Frontal cortex (tissue), 3 donors: ENCODE measurements at regions not wholly inside any gene's neighbourhood (a gene's known extent, or its start where the extent isn't known, plus 50 kb on each side); places are given as distances from the start of the nearest gene placed in this dataset.

Source experiments
- DNase-seq, 2 donors: peaks; one replicate each; pipeline ENCODE4 v3.0.0; 2012; ENCODE audit warnings: low spot score in 2 of 2
- FAIRE-seq: peaks from 2 replicates; lab custom pipeline; 2012; peaks lifted over from hg19 to GRCh38; lab: Jason Lieb, UNC
- donor health status: control.
- donor health status: control.
- donor health status: control.

- DNase-seq (no peak), FAIRE-seq (no peak)
Measured at GRCh38 chr4:63678358-63678931, 730.8 kb downstream of the TECRL start.

GRCh38 chr4:63670735-63671134 is 738.5 kb downstream of the TECRL start:
- FAIRE-seq: no peak
- no peak for DNase-seq

DNA sequence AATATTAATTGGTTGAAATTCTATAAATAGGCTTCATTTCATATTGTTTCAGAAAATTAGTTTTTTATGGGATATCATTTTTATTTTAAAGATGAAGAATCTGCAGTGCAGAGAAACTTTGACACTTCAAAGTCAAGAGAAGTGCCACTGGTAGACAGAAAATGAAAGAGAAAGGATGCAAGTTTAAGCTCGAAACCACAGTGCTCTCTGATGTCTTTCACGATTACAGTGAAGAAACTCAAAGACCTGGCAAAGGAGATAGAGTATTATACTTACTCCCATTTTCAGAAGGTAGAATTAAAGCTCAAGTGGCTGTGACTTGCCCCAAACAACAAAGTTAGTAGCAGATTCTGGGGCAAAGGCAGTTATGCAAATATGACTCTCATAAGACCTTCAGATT is 745.4 kb downstream of the TECRL start:
- no peak for DNase-seq
- FAIRE-seq: no peak

DNA sequence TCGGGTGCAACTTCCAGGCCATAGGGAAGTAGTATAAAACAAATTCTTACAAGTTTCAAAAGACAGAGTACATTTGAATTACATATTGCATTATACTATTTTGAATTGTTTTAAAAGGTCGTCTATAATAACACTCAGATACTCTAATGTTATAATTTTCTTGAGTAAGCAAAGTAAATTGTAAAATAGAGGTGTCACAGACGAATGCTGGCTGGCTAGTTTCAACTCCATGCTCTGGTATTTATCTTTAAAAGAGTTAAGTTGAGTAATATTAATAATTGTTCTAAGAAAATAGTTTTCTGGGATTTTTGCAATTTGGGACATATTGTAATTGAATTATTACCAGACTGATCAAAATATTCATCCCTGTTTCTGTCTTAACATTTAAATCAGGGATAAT is 764.9 kb downstream of the TECRL start:
- FAIRE-seq (no peak), DNase-seq (no peak)

- DNase-seq (no peak), FAIRE-seq (no peak)
Measured at GRCh38 chr4:63637270-63637669, 772.0 kb downstream of the TECRL start.

GRCh38 chr4:63632858-63633257 is 776.4 kb downstream of the TECRL start:
- FAIRE-seq: no peak
- DNase-seq: no peak

- DNase-seq: no peak
- no peak for FAIRE-seq
Measured at GRCh38 chr4:63620271-63620670, 789.0 kb downstream of the TECRL start.

- DNase-seq: no peak
Measured at GRCh38 chr4:63619771-63620170, 789.5 kb downstream of the TECRL start.

GRCh38 chr4:63618883-63619718 is 790.1 kb downstream of the TECRL start:
- DNase-seq: no peak

More at GRCh38 chr4:63619771-63620170, 789.5 kb downstream of the TECRL start:
- FAIRE-seq: no peak

GRCh38 chr4:63607169-63607872 is 801.9 kb downstream of the TECRL start:
- FAIRE-seq: no peak

More at GRCh38 chr4:63618883-63619718, 790.1 kb downstream of the TECRL start:
- no peak for FAIRE-seq

DNA sequence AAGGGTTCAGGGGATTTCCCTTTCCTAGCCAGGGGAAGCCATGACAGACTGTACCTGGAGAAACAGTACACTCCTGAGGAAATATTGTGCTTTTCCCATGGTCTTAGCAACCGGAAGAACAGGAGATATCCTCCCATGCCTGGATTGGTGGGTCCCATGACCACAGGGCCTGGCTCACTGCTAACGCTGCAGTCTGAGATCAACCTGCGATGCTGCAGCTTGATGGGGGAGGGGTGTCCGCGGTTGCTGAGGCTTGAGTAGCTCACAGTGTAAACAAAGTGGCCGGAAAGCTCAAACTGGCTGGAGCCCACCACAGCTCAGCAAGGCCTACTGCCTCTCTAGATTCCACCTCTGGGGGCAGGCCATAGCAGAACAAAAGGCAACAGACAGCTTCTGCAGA is 819.5 kb downstream of the TECRL start:
- no peak for DNase-seq
- FAIRE-seq: no peak

More at GRCh38 chr4:63607169-63607872, 801.9 kb downstream of the TECRL start:
- no peak for DNase-seq

DNA sequence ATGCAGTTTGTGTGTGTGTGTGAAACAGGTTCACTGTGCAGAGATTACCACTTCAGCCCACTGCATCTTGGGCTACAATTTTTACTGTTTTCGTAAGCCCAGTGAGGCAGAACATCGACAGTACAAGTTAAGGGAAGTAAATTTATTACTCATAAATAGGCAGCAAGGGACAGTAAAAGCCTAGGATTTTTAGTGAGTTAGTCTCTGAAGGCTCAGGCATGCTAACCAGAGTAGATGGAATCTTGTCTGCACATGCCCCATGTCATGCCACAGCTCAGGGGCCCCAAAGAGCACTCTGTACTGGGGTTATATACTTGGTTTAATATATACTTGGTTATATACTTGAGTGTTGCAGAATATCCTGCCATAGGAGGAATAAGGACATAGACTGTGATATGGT is 825.7 kb downstream of the TECRL start:
- DNase-seq: no peak
- FAIRE-seq: no peak

DNA sequence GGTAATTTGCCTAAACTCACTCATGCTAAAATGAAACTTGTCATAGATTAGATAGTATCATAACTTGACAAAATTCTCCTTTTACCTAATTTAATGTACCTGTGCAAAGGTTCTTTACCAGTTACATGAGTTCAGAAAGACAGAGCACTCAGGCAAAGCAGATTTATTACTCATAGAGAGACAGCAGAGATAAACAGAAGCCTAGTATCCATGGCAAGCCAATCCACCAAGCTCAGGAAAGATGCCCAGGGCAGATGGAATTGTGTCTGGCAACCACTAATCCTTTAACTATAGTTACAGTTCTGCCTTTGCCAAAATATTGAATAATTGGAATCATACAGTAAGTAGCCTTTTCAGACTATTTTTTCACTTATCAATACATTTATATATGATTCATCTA is 826.2 kb downstream of the TECRL start:
- FAIRE-seq (no peak), DNase-seq (no peak)

- no peak for FAIRE-seq
- DNase-seq: no peak
Measured at GRCh38 chr4:63580796-63581475, 828.3 kb downstream of the TECRL start.

- no peak for DNase-seq
- FAIRE-seq: no peak
Measured at GRCh38 chr4:63578383-63578782, 830.9 kb downstream of the TECRL start.

DNA sequence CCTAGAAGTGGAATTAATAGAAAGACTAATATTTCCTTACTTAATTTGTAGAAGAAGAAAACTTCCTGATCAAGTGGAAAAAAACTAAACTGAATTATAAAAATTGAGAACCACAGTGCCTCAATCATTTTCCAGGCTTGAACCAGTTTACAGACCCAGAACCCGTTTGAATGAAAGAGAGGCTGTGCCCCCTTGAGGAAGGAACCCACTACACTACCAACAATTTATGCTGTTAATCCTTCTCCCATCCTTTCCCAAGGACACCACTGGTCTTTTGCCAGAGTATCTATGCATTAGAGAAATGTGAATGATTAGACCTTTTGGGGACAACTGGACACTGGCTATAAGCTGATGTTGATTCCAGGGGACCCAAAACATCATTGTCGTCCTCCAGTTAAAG is 842.6 kb downstream of the TECRL start:
- FAIRE-seq: no peak

GRCh38 chr4:63563288-63564014 is 845.8 kb downstream of the TECRL start:
- DNase-seq (no peak), FAIRE-seq (no peak)

More for the DNA sequence above, 842.6 kb downstream of the TECRL start:
- no peak for DNase-seq

GRCh38 chr4:63558709-63559108 is 850.5 kb downstream of the TECRL start:
- DNase-seq: no peak
- no peak for FAIRE-seq

DNA sequence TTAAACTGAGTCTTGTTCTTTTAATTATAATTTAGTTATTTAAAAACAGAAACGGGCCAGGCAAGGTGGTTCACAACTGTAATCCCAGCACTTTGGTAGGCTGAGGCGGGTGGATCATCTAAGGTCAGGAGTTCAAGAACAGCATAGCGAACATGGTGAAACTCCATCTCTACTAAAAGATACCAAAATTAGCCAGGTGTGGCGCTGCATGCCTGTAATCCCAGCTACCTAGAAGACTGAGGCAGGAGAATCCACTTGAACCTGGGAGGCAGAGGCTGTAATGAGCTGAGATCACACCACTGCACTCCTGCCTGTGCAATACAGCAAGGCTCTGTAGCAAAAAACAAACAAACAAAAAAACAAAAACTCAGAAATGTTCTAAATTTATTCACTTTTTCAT is 852.9 kb downstream of the TECRL start:
- no peak for DNase-seq
- FAIRE-seq: no peak

DNA sequence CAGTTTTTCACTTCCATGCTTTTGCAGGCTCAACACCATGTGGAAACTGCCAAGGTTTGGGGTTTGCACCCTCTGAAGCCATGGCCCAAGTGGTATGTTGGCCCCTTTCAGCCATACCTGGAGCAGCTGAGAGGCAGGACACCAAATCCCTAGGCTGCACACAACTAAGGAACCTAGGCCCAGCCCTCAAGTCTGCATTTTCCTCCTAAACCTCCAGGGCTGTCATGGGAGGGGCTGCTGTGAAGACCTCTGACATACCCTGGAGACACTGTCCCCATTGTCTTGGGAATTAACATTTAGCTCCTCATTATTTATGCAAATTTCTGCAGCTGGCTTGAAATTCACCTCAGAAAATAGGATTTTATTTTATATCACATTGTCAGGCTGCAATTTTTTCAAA is 856.1 kb downstream of the TECRL start:
- DNase-seq: no peak
- no peak for FAIRE-seq
